ENCODE measurements at regions not wholly inside any gene's neighbourhood (a gene's known extent, or its start where the extent isn't known, plus 50 kb on each side); places are given as distances from the start of the nearest gene placed in this dataset.

DNA sequence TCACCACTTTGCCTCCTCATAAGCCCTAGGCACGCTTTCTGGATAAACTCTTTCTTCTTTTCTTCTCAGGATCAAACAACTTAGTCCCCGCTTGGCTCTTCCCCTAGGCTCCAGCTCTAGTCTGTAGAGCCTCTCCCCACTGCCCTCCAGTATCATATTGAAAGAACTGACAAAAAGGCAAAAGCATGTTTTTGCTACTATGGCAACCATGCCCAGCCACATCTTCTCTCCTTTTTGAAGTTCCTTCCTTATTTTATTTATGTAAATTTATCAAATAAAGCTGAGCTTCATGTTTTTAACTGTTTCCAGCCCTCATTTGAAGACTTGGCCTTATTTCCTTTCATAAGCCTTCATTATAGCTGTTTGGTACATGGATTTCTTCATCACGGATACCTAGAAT lies 86.0 kb upstream of the LIMCH1 start:
- TF ChIP-seq EGR1 (IDR thresholded peaks at IDR 0.05; ENCODE audit: low read depth in 2 of 2) (no peak), JUND (IDR thresholded peaks at IDR 0.05) (no peak), RAD21 (IDR thresholded peaks at IDR 0.05) (no peak), SP1 (IDR thresholded peaks at IDR 0.05) (no peak)
- TF ChIP-seq, protein P1, sequence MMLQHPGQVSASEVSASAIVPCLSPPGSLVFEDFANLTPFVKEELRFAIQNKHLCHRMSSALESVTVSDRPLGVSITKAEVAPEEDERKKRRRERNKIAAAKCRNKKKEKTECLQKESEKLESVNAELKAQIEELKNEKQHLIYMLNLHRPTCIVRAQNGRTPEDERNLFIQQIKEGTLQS (IDR thresholded peaks at IDR 0.05) = no peak
- TF ChIP-seq, protein P2, sequence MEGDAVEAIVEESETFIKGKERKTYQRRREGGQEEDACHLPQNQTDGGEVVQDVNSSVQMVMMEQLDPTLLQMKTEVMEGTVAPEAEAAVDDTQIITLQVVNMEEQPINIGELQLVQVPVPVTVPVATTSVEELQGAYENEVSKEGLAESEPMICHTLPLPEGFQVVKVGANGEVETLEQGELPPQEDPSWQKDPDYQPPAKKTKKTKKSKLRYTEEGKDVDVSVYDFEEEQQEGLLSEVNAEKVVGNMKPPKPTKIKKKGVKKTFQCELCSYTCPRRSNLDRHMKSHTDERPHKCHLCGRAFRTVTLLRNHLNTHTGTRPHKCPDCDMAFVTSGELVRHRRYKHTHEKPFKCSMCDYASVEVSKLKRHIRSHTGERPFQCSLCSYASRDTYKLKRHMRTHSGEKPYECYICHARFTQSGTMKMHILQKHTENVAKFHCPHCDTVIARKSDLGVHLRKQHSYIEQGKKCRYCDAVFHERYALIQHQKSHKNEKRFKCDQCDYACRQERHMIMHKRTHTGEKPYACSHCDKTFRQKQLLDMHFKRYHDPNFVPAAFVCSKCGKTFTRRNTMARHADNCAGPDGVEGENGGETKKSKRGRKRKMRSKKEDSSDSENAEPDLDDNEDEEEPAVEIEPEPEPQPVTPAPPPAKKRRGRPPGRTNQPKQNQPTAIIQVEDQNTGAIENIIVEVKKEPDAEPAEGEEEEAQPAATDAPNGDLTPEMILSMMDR (IDR thresholded peaks at IDR 0.05; ENCODE audit: low read depth, low read length, missing input control) = no peak
